K562 (cell line): ENCODE measurements at regions not wholly inside any gene's neighbourhood (a gene's known extent, or its start where the extent isn't known, plus 50 kb on each side); places are given as distances from the start of the nearest gene placed in this dataset.

Experiments
- ATAC-seq: fragments of 200-7000 bp; cut with Tn5 transposase; 3 replicates; pipeline ENCODE4 v1.9.1; 2020; ENCODE audit warnings: moderate library complexity
- BruUV-seq: library from RNA; stranded (reverse); fragments of 400-500 nt; replicated peaks from 2 replicates; lab custom pipeline; 2021; lab: Mats Ljungman, UMichigan
- CTCF ChIA-PET: fragments of 300-600 bp; formaldehyde crosslinking; extraction: SDS; loops from one replicate; lab custom pipeline; 2021; ENCODE audit warnings: low intra/inter-chr PET ratio; lab: Yijun Ruan, JAX
- POLR2A ChIA-PET: fragments of 300-600, 350-650 bp; sonication (Branson Sonifier 250); formaldehyde crosslinking; extraction: SDS; loops from one replicate; lab custom pipeline; 2021; ENCODE audit warnings: antibody characterized with exemption, inconsistent platforms; lab: Yijun Ruan, JAX
- DNase-seq, 4 experiments: peaks; one replicate each; pipeline versions ENCODE4 v3.0.0 to v3.0.0-alpha.2; 2011 to 2018; ENCODE audit warnings: low spot score in 3 of 4, mixed read lengths in 3 of 4; ENCODE audit errors: extremely low read depth in 1 of 4
- FAIRE-seq: peaks from 2 replicates; lab custom pipeline; 2011; peaks lifted over from hg19 to GRCh38; lab: Jason Lieb, UNC
- H2AFZ ChIP-seq: 2 replicates; pipeline ENCODE4 v1.6.0; 2011; ENCODE audit warnings: low read depth, low read length, control low read depth, inconsistent platforms
- H3K27ac ChIP-seq: fragments of 200-600 bp; 3 replicates; pipeline ENCODE4 v1.8.0; 2011; ENCODE audit warnings: low read depth, mild to moderate bottlenecking, control low read depth, inconsistent platforms, low read length, moderate library complexity, mixed read lengths; ENCODE audit errors: extremely low read depth
- H3K27me3 ChIP-seq, 2 experiments: fragments of 300-600 bp in 1 of 2; 2 replicates in 1 of 2; 3 replicates in 1 of 2; pipeline versions ENCODE4 v1.6.0 to v1.8.0; 2011; ENCODE audit warnings: inconsistent platforms in 2 of 2, low read length in 2 of 2, mild to moderate bottlenecking in 1 of 2, mixed read lengths in 1 of 2, moderate library complexity in 1 of 2; ENCODE audit not compliant: control insufficient read depth in 2 of 2, insufficient read depth in 2 of 2
- H3K36me3 ChIP-seq: fragments of 300-600 bp; 3 replicates; pipeline ENCODE4 v1.8.0; 2011; ENCODE audit warnings: mild to moderate bottlenecking, low read length, inconsistent platforms; ENCODE audit not compliant: control insufficient read depth, insufficient read depth
- H3K4me1 ChIP-seq, 2 experiments: fragments of 200-600 bp in 1 of 2; replicated peaks in 1 of 2; 2 replicates in 1 of 2; 3 replicates in 1 of 2; pipeline versions ENCODE4 v1.5.1 to v1.8.0; 2011; ENCODE audit warnings: inconsistent platforms in 2 of 2, low read length in 2 of 2, mild to moderate bottlenecking in 1 of 2, mixed read lengths in 1 of 2, moderate library complexity in 1 of 2; ENCODE audit not compliant: control insufficient read depth in 2 of 2, insufficient read depth in 2 of 2
- H3K4me2 ChIP-seq: 2 replicates; pipeline ENCODE4 v1.6.1; 2011; ENCODE audit warnings: low read length, control low read depth, inconsistent platforms, mixed read lengths; ENCODE audit not compliant: insufficient read depth
- H3K4me3 ChIP-seq: fragments of 200-600 bp; sonication (generic), shearing (Covaris generic); 2 replicates; pipeline ENCODE4 v1.5.1; 2016; ENCODE audit warnings: control low read depth, inconsistent platforms
- H3K79me2 ChIP-seq: fragments of 200-600 bp; 3 replicates; pipeline ENCODE4 v1.8.0; 2011; ENCODE audit warnings: low read length, inconsistent platforms; ENCODE audit not compliant: control insufficient read depth, insufficient read depth
- H3K9ac ChIP-seq, 2 experiments: 2 replicates each; pipeline versions ENCODE4 v1.6.0 to v1.6.1; 2011; ENCODE audit warnings: low read depth in 2 of 2, low read length in 2 of 2, control low read depth in 1 of 2, inconsistent platforms in 1 of 2, mild to moderate bottlenecking in 1 of 2, mixed read lengths in 1 of 2; ENCODE audit not compliant: insufficient read depth in 1 of 2
- H3K9me1 ChIP-seq: one replicate; pipeline ENCODE4 v1.6.0; 2011; ENCODE audit warnings: inconsistent platforms, mild to moderate bottlenecking, low read length, moderate library complexity; ENCODE audit not compliant: control insufficient read depth, insufficient read depth
- H3K9me3 ChIP-seq: replicated peaks from 2 replicates; pipeline ENCODE4 v1.5.1; 2011; ENCODE audit warnings: low read depth, low read length, inconsistent platforms; ENCODE audit not compliant: control insufficient read depth, insufficient read depth
- H4K20me1 ChIP-seq: replicated peaks from 2 replicates; pipeline ENCODE4 v1.6.1; 2011; ENCODE audit warnings: low read length, inconsistent platforms, mixed read lengths; ENCODE audit not compliant: control insufficient read depth, insufficient read depth
- AFF1 ChIP-seq, 2 experiments: fragments of 450-650 bp; IDR thresholded peaks; 2 replicates each; pipeline ENCODE4 v1.6.1; 2018; ENCODE audit warnings: mild to moderate bottlenecking in 2 of 2, low read depth in 1 of 2; ENCODE audit not compliant: partially characterized antibody in 2 of 2
- BMI1 ChIP-seq: fragments of 150-350 bp; IDR thresholded peaks from 2 replicates; pipeline ENCODE4 v1.6.1; 2014; ENCODE audit warnings: low read length
- CHCHD3 ChIP-seq: fragments of 250-450 bp; sonication (Bioruptor Pico); IDR thresholded peaks from 2 replicates; pipeline ENCODE4 v2.1.2; 2022; ENCODE audit warnings: mild to moderate bottlenecking
- HDGF ChIP-seq: fragments of 450-650 bp; IDR thresholded peaks from 2 replicates; pipeline ENCODE4 v1.6.1; 2016
- KAT8 ChIP-seq: fragments of 450-650 bp; IDR thresholded peaks from 2 replicates; pipeline ENCODE4 v1.6.1; 2016; ENCODE audit warnings: low read depth, mild to moderate bottlenecking
- MAFK ChIP-seq: IDR thresholded peaks from 2 replicates; pipeline ENCODE4 v1.6.1; 2011; ENCODE audit warnings: low read length, improper control_type of control experiment
- MEF2D ChIP-seq: conservative IDR thresholded peaks from 2 replicates; pipeline ENCODE4 v1.6.1; 2016; ENCODE audit warnings: low read depth, missing genetic modification characterization, missing compliant biosample characterization
- NR4A1 ChIP-seq, 2 experiments: fragments of 250-450 bp in 1 of 2; fragments of 450-650 bp in 1 of 2; sonication (Bioruptor Pico) in 1 of 2; IDR thresholded peaks; 2 replicates each; pipeline versions ENCODE4 v1.4.0 to v1.6.1; 2016 to 2020; ENCODE audit warnings: mild to moderate bottlenecking in 2 of 2, missing compliant biosample characterization in 1 of 2, missing genetic modification characterization in 1 of 2, moderate library complexity in 1 of 2
- PCBP1 ChIP-seq: fragments of 200-400 bp; formaldehyde crosslinking; IDR thresholded peaks from 2 replicates; pipeline ENCODE4 v1.6.1; 2018; ENCODE audit warnings: mild to moderate bottlenecking, low read depth, low read length; ENCODE audit not compliant: poor library complexity, severe bottlenecking
- POLR2AphosphoS5 ChIP-seq: IDR thresholded peaks from 2 replicates; pipeline ENCODE4 v1.6.1; 2011; ENCODE audit warnings: mild to moderate bottlenecking, low read depth, low read length, moderate library complexity; ENCODE audit not compliant: control insufficient read depth, insufficient read depth
- POU5F1 ChIP-seq: fragments of 150-350 bp; IDR thresholded peaks from 2 replicates; pipeline ENCODE4 v1.6.1; 2014; ENCODE audit warnings: borderline replicate concordance, low read length, low read depth, mild to moderate bottlenecking; ENCODE audit not compliant: partially characterized antibody
- SNAPC5 ChIP-seq: fragments of 250-450 bp; sonication (Bioruptor Pico); IDR thresholded peaks from 2 replicates; pipeline ENCODE4 v1.8.0; 2021; ENCODE audit warnings: moderate library complexity, mild to moderate bottlenecking, inconsistent platforms
- ZC3H11A ChIP-seq: IDR thresholded peaks from 2 replicates; pipeline ENCODE4 v1.6.1; 2012; ENCODE audit warnings: low read depth, low read length, improper control_type of control experiment
- ZFX ChIP-seq: sonication (generic); formaldehyde crosslinking; IDR thresholded peaks from 2 replicates; pipeline ENCODE4 v1.8.0; 2022; ENCODE audit warnings: mild to moderate bottlenecking, missing genetic modification reagents, moderate library complexity
- ZNF23 ChIP-seq: fragments of 250-450 bp; sonication (Bioruptor Pico); IDR thresholded peaks from 2 replicates; pipeline ENCODE4 v1.4.0; 2020; ENCODE audit warnings: mild to moderate bottlenecking
- ZNF3 ChIP-seq: fragments of 250-450 bp; sonication (Bioruptor Pico); IDR thresholded peaks from 2 replicates; pipeline ENCODE4 v1.5.0; 2021; ENCODE audit warnings: mild to moderate bottlenecking, moderate library complexity
- ZNF589 ChIP-seq: fragments of 200-800 bp; sonication (Bioruptor generic); IDR thresholded peaks from 2 replicates; pipeline ENCODE4 v1.6.1; 2016; ENCODE audit warnings: low read depth, missing genetic modification characterization, missing compliant biosample characterization
- WGBS: fragments of 100-300 bp; shearing (Covaris generic); methylation state at CpG from one replicate; pipeline ENCODE4 v1.1.6; 2016; ENCODE audit warnings: low coverage, mixed read lengths; ENCODE audit not compliant: insufficient coverage; ENCODE audit errors: missing lambda C conversion rate; 5-methylcytosine and 5-hydroxymethylcytosine counted together
- in situ Hi-C: fragments of 300-500 bp; cut with MboI; formaldehyde crosslinking; loops from 4 replicates; pipeline ENCODE4 v1.15.0; 2018; ENCODE audit warnings: inconsistent platforms, mixed read lengths
- intact Hi-C: fragments of 100-400 bp; cut with micrococcal nuclease; formaldehyde crosslinking; loops from 2 replicates; pipeline ENCODE4 v1.14.2; 2022

GRCh38 chr4:31645236-31645635 is 925.1 kb downstream of the PCDH7 start:
- no TSS peak for BruUV-seq
- Histone ChIP-seq H3K9me3 (no peaks in the 10 kb centered on the region), H3K27me3 (no peaks in the 10 kb centered on the region), H3K36me3 (no peaks in the 10 kb centered on the region), H3K4me3 (no peak overlapping the region), H3K9me1 (no peaks in the 10 kb centered on the region), H3K4me2 (no peak overlapping the region), H3K79me2 (no peaks in the 10 kb centered on the region), H3K27ac (no peak overlapping the region), H3K9ac (no peak overlapping the region), H4K20me1 (no peaks in the 10 kb centered on the region), H3K4me1 (no peaks in the 10 kb centered on the region), H2AFZ (no peak overlapping the region)
- DNase-seq (no peak), ATAC-seq (no peak), FAIRE-seq (no peak)
- intact Hi-C loops (no loop called here), in situ Hi-C loops (no loop called here)
- ChIA-PET POLR2A (no interaction called here), CTCF (no interaction called here)
- 0% methylated on average over 4 of the region's 4 CpGs for WGBS
- TF ChIP-seq MAFK = no peak
- no peak for TF ChIP-seq PCBP1
- TF ChIP-seq BMI1 = no peak
- TF ChIP-seq AFF1 (IDR thresholded peaks at IDR 0.05; ENCODE audit: low read depth in 1 of 2, partially characterized antibody in 2 of 2) = no peak
- TF ChIP-seq POU5F1 = no peak
- TF ChIP-seq ZNF3 (CRISPR knock-in tag) = no peak
- no peak for TF ChIP-seq SNAPC5 (CRISPR knock-in tag)
- TF ChIP-seq ZC3H11A = no peak
- no peak for TF ChIP-seq CHCHD3 (CRISPR knock-in tag)
- no peak for TF ChIP-seq HDGF
- TF ChIP-seq NR4A1 (CRISPR knock-in tag; IDR thresholded peaks at IDR 0.05) = no peak
- no peak for TF ChIP-seq NR4A1 (tag; IDR thresholded peaks at IDR 0.05)
- TF ChIP-seq KAT8 = no peak
- TF ChIP-seq ZNF589 (CRISPR knock-in tag) = no peak
- no peak for TF ChIP-seq MEF2D (tag)
- TF ChIP-seq ZFX = no peak
- TF ChIP-seq ZNF23 (CRISPR knock-in tag) = no peak
- TF ChIP-seq POLR2AphosphoS5 = no peak
